Endometrium (tissue), 2 donors: ENCODE measurements at regions not wholly inside any gene's neighbourhood (a gene's known extent, or its start where the extent isn't known, plus 50 kb on each side); places are given as distances from the start of the nearest gene placed in this dataset.

ENCODE experiments used
- FAIRE-seq: peaks from 2 replicates; lab custom pipeline; 2012; peaks lifted over from hg19 to GRCh38; lab: Jason Lieb, UNC
- donor health status: control.
- donor health status: control.

DNA sequence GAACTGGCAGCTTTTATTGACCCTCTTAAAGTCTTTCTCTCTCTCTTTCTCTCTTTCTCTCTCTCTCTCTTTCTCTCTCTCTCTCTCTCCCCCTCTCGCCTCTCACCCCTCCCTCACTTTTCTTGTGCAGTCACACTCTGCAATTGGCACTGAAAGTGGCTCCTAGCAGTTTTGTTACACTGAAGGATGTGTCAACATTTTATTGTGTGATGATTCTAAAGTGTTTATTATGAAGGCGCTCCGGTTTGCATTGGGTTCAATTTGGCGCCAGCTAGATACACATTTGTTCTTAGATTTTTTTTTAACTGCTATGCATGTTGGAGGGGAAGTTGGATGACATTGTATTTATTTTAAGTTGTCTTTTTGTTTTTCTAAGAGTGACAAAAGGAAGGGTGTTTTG, 64.0 kb upstream of the CHRM3 start:
- FAIRE-seq: no peak

DNA sequence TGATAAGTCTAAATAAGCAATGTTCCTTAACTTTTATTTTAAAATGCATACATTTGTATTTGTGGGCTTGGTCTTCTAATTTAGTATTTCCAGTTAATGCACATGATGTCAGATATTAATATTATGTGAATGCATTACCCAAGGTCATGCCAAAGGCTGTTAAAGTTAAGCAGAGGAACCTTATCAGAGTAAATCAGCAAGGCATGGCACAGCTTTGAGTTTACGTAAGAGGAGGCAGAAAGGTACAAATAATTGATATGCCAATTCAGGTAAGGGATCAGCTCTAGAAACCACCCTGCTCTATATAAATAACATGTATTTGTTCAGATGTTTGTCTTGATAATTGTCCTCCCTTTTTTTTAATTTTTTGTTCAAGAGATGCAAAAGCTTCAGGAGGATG, 64.5 kb upstream of the CHRM3 start:
- FAIRE-seq: no peak

DNA sequence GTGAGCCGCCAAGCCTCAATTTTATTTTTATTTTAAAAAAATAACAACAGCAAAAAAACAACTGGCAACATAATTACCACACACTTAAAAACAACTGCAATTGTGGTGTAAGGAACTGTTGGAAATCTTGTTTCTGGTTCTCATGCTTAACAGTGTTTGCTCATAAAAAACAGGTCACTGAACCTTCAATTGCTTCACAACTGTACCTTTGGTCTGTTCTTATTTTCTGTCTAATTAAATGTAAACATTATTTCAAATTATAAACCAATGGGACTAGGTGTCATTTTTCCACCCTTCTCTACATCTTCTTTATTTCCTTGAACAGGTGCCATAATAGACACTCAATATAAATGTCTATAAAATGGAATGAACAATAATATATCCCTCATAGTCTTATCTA, 68.4 kb upstream of the CHRM3 start:
- FAIRE-seq: no peak

DNA sequence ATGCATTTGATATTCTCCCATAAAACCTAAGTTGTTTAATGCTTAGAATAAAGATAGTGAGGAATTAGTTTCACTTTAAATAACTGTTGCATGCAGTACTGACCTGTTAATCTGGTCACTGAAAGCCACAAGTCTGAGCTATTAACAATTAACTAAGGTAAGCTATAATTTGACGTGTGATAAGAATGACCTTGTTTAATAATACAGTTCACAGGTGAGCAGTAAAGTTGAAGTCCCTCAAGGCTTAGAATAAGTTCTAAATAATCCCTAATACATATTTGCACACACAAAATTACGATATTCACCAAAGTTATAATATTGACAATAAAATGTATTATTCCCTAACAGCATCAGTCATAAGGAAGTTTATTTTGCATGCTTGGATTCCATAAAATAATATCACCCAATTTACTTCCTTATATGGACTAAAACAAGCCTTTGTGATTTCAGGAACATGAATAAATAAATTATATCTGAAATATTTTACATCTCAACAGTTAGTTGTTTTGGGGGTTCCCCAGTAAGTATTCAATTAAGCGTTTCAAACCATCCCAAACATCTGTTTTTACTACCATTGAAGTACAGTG, 70.6 kb upstream of the CHRM3 start:
- no peak for FAIRE-seq

DNA sequence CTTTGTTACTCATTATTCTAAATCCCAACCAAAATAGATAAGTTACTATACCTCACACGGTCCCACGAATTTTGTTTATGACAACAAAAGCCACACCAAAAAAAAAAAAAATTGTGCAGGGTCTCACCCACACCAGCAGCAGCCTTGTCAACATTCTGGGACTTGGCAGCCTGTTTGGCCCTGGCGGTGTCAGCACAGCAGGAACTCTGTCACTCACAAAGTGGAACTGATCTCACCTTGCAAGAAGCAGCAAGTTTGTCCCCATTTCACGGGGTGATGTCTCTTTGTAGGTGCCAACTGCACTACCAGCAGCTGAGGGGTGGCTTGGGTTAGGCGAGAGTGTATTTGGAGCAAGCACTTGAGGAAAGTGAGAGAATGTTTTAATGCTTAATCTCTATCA, 75.0 kb upstream of the CHRM3 start:
- FAIRE-seq: no peak

DNA sequence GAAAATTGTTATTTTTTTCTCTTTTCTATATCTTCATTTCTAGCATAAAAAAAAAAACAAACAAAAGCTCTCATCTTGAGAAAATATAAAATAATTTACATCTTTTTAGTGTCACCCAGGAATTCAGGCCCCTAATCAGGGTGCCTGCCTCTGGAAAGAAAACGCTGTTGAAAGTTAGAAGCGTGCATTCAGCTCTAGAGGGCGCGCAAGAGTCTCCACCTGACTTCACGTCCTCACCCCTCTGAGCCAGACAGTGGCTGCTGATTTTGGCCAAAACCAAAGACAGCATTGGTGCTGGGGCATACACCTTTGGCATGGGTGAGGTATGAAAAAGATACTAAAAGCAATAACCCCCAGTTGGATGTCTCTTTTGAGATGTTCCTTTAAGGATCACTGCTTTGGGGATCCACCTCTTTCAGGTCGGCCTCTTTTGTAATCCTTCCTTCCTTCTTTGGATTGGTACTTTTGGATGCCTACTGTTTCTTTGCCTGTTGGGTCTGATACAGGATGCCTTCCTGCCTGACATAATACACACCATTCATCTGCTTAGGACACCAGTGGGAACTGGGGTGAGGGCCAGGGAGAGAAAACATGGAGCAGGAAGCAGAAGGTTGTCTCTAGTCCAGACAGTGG, 77.6 kb upstream of the CHRM3 start:
- FAIRE-seq: no peak

DNA sequence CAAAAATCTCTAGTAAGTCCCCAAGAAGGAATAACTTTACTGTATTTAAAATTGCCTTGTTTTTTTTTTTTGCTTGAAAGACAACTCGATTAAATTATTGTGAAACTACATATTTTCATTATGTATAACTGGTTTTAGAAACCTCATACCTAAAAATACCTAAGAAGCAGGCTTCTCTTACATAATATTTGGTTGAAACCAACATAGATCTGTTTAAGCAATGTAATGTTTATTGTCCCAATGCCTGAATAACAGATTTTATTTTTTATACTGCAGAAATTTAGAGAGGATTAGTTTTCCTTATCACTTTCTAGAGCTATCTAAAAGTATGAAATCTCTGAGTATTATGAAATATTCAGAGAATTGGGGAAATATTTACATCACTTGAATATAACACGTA, 78.5 kb upstream of the CHRM3 start:
- no peak for FAIRE-seq

DNA sequence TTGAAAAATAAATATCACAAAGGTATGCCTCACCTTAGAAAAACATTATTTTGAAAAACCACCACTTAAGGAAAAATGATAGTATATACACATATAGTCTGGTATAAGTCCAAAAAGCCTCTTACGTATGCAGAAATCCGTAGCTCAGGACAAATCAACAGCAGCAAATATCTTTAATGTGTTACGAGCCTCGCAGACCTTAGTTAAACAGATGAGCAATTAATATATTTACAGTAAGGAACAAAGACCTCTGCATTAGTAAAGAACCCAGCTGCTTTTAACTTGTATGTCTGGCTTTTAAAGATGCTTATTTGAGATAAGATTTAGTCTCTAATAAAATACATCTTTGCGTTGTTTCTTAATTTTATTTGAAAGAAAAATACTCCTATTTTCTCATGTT, 79.9 kb upstream of the CHRM3 start:
- peak; percentile 87 for FAIRE-seq

DNA sequence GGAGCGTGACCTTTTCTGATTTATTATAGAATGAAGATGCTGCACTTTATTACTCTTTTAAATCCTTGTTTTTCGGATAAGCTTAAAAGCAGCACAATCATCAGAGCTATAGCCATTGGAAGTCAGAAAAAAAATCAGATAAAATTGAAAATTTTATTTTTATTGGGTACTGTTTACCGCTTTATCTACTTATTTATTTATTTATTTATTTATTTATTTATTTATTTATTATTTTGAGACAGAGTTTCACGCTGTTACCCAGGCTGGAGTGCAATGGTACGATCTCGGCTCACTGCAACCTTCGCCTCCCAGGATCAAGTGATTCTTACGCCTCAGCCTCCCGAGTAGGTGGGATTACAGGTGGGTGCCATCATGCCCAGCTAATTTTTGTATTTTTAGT, 83.1 kb upstream of the CHRM3 start:
- FAIRE-seq: no peak

DNA sequence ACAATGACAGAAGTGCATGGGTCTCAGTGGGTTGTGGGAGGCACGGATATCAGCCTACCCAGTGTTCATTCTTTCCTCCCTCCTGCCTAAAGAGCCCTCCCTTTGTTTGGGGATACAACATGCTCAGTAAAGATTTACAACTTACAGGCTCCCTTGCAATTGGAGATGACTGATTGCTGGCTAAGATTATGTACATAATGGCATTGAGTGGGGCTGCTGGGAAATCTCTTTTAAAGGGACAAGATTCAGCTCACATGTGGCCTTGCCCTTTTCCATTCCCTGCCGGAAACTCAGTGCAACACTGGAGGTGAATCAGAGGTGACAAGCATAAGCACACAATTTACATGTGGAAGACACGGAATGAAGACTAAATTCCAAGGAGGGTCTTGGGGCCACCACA, 83.7 kb upstream of the CHRM3 start:
- FAIRE-seq: no peak

DNA sequence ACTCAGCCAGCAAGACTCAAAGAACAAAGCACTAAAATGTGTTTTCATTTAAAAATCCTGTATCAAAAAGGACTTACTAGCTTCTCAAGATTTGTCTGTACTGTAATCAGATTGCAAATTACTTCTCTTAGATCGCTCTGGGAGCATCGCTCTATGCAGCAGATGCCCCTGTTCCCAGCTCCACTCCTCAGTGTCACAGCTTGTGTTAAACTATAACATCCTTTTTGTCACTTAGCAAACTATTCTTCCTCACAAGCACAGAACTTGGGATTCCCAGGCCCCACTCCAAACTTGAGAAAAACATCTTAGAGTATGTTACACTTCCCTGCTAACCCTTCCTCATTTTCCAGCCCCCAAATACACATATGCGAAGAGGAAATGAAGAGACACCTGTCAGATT, 85.1 kb upstream of the CHRM3 start:
- FAIRE-seq: no peak

DNA sequence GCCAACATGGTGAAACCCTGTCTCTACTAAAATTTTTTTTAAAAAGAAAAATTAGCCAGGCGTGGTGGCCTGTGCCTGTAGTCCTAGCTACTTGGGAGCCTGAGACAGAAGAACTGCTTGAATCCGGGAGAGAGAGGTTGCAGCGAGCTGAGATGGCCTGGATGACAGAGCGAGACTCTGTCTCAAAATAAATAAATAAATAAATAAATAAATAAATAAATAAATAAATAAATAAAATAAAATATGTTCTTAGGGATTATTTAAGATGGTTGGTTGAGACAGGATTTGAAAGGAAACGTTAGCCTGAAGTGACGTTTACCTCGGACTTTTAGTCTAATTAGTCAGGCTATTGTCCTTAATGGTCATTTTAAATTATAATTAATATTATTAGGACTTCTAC, 88.5 kb upstream of the CHRM3 start:
- no peak for FAIRE-seq

DNA sequence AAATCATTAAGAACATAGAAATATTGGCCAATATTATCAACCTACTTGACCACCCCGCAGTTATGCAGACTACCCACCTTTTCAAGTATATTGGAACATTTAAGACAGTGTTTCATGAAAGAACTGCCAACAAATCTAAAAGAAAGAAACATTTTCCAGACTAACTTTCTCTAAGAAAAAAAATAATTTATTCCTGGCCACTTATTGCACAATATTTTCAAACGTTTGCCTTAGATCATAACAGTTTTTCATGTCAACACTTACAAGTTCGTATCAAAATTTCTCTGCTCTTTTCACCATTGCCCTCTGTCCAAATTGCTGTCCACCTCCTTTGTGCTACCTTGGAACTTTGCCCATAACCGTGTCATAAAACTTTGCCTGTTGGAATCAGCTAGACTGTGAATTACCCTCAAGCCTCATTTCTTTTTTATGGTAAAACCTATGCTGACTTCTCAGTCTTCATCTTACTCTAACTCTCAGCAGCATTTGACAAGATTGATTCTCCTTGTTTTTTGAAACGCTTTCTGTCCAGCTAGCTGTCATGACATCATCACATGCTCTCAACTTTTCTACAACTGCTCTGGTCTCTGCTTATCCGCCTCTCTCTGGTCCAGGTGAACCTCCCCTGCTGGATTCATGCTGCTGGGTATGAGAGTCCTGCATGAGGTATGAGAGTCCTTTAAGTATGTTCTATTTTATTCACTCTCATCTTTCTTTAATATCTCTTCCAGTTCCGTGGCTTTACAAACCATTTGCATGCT, 92.8 kb upstream of the CHRM3 start:
- no peak for FAIRE-seq

DNA sequence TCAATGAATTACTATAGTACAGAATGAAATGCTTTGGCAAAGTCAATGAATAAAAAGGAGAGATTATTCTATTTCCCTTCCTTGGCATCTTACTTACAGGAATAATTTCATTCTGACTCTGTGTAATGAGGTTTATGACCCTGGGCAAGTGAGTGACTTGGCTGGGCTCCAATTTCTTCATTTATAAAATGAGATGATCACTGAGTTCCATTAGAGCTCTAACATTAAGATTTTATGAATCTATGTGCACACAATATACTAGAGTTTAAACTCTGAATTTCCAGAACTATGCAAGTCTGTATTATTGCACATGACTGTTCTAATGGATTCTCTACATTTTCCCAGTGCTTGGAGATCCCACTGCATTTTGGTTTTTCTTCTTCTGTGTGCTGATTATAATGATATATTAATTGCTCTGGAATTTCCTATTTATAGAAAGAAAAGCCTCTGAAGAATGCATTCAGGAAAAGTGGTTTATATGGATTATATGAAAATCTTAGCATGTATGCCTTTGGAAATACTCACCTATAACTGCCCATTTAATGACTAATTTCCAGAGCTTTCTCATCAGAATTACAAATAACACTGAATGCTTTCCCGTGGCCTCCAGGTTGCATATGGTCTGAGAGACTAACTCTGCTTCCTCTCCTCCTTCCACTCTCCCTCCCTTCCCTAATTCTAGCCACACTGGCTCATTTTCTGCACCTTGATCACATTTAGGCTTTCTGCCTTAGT, 97.4 kb upstream of the CHRM3 start:
- FAIRE-seq: no peak

DNA sequence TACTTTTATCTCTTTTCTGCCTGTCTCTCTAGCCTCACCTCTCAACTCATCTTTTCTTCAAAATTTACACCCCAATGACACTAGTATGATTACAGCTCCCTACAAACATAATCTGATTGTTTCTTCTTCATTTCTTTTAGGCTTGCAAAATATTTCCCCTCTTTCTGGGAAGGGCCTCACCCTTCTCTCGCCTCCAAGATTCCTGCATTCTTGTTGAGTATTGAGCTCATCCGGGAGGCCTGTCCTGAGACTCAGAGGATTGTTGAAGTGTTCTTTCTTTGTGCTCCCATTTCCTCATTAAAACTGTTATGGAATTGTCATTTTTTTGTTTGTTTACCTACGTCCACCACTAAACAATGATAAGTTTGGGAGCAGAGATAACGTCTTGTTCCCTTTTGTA, 99.1 kb upstream of the CHRM3 start:
- no peak for FAIRE-seq

DNA sequence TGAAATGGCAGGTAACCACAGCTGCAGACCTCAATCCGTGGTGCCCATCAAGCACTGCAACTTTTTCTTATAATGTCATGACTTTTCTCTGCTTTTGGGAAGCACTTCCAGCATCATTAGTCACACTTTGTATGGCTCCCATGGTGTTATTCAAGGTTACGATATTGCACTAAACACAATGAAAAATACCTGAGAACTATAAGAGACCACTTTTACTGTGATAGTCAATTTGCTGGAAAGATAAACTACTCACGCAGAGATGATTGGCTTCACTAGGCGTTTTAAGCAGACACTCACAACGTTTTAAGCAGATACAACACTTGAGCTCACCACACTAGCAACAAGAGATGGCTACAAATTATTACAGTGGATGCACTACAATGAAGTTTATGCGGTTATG, 103.2 kb upstream of the CHRM3 start:
- FAIRE-seq: no peak

DNA sequence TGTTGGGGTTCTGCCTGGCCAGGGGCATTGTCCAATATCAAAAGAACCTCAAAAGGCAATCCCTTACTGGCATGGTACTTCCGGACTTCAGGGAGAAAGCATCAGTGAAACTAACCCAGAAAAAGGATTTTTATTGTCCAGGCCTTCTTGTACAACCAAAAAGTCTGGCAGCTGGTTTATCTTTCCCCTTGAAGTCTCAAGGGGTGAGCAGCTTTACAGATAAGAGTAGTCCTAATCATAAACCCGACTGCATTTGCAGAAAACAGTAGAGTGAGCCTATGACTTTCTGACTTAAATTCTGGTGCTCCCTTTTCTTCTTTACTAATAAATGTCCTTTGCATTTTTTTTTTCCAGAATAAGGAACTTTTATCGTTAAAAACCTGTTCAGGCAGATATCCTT, 104.0 kb upstream of the CHRM3 start:
- no peak for FAIRE-seq

DNA sequence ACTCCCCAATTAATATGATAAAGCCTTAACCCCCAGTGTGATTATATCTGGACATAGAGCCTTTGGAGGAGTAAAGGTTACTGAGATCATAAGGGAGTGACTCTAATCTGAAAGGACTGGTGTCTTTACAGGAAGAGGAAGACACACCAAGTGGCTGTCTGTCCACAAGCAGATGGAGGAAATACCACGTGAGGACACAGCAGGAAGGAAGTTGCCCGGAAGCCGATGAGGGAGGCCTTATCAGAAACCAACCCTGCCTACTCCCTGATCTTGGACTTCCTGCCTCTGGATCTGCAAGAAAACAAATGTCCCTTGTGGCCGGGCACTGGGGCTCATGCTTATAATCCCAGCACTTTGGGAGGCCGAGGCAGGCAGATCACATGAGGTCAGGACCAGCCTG, 110.3 kb upstream of the CHRM3 start:
- FAIRE-seq: no peak

DNA sequence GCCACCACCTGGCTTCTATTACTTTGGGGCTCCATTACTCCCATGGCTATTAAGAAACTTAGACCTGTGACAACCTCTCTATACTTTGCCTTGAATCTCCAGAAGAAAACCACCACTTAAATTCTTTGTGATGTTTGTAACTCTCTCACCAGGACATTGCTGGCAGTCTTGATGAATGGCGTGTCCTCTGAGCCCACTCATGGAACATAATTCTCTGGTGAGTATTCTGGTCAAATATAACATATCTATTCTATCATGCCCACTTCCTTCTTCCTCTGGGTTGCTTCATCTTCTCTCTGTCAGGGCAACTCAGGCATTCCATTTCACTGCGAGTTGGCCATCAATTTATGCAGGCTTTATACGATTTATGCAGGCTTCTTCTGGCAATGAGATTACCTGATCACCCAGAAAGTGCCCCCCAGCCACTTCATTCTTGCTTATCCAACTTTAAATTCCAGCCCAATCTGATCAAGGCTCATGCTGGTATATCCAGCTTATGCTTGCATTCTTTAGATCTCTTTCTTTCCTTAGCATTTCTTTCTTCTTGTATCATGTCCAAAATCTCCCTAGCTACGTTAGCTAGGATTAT, 112.0 kb upstream of the CHRM3 start:
- no peak for FAIRE-seq

DNA sequence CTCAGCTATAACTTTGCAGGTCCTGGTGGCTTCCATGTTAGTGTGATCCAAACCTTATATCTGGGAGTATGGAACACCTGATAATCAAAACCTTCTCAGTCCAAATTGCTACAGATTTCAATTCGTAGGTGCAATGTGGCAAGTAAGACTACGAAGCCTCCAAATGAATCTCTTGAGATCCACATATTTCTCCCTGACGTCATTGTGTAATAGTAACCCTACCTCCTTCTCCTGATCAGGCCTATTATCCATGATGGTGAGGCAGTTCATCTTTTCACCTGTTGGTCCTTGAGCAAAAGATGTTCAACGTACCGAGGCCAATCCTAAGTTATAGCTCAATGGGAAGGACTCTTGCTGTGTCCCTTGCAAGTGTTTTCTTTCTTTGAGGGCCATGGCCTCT, 115.9 kb upstream of the CHRM3 start:
- no peak for FAIRE-seq

DNA sequence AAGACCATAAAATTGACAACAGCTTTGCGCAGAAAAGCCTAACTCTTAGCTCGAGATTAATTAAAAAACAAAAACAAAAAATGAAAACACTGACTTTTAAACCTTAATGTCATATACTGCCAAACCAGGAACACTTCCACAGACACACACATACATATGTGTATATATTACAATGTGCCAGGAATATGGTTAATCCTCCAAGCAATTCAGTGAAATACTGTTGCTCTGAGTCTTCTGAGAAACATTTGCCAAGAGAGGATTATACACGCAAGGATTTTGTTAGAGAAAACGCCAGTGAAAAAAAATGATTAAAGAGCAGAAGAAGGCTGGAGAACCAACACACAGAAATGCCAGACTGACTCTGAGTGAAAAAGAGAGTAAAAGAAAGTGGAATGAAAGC, 116.7 kb upstream of the CHRM3 start:
- no peak for FAIRE-seq

DNA sequence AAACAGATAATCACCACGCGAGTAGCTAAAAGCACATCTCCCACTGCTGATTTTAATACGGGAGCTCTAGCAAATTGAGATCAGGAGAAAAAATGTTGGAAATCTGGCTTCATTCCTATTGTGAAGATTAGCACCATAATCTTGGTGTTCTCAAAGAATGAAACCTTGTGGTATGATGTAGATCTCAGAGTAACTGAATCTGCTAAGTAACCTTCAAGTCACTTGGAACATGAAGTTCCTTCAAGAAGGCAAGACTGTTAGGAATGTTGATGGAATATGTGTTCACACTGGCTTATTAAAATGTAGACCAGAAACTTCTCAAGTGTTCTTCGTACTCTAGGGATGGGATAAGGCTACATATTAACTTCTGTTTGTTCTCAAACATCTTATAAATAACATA, 117.4 kb upstream of the CHRM3 start:
- FAIRE-seq: no peak

DNA sequence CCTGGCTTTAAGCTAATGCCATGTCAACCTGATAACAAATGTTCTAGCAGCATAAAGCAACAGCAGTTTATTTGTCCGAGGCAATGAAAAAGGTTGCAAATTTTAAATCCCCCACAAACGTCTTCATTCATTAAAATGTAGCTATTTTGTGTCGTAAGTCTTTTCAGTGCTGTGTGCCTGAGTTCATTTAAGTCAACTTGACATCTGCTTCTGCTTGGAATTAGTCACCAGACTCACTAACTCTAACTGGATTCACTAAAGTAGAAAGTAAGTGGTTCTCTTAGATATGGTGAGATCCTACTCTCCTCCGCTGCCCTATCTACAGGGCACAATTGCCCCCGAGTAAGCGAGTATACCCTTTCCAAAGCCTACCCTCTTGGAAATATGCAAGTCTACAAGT, 118.4 kb upstream of the CHRM3 start:
- FAIRE-seq: no peak
